ENCODE measurements at regions not wholly inside any gene's neighbourhood (a gene's known extent, or its start where the extent isn't known, plus 50 kb on each side); places are given as distances from the start of the nearest gene placed in this dataset.

GRCh38 chr13:111515635-111516034 is 195.2 kb downstream of the TEX29 start:
- TF ChIP-seq CREM (CRISPR knock-in tag; IDR thresholded peaks at IDR 0.05) (no peak), FOXJ3 (CRISPR knock-in tag; IDR thresholded peaks at IDR 0.05; ENCODE audit: borderline replicate concordance) (no peak), ZNF121 (CRISPR knock-in tag; IDR thresholded peaks at IDR 0.05) (no peak)
- TF ChIP-seq, protein P1, sequence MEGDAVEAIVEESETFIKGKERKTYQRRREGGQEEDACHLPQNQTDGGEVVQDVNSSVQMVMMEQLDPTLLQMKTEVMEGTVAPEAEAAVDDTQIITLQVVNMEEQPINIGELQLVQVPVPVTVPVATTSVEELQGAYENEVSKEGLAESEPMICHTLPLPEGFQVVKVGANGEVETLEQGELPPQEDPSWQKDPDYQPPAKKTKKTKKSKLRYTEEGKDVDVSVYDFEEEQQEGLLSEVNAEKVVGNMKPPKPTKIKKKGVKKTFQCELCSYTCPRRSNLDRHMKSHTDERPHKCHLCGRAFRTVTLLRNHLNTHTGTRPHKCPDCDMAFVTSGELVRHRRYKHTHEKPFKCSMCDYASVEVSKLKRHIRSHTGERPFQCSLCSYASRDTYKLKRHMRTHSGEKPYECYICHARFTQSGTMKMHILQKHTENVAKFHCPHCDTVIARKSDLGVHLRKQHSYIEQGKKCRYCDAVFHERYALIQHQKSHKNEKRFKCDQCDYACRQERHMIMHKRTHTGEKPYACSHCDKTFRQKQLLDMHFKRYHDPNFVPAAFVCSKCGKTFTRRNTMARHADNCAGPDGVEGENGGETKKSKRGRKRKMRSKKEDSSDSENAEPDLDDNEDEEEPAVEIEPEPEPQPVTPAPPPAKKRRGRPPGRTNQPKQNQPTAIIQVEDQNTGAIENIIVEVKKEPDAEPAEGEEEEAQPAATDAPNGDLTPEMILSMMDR (IDR thresholded peaks at IDR 0.05) = no peak

All from WTC11 (cell line).